ENCODE measurements at regions not wholly inside any gene's neighbourhood (a gene's known extent, or its start where the extent isn't known, plus 50 kb on each side); places are given as distances from the start of the nearest gene placed in this dataset.

GRCh38 chr2:217379807-217380206 lies 519.9 kb upstream of the TNP1 start:
- Histone ChIP-seq H3K4me2 (ENCODE audit: low read length) (no peak overlapping the region), H2AFZ (ENCODE audit: low read depth, low read length) (no peak overlapping the region), H3K79me2 (ENCODE audit: insufficient read depth, low read length) (no peaks in the 10 kb centered on the region), H3K4me3 (ENCODE audit: insufficient read depth, low read depth, low read length) (no peak overlapping the region), H4K20me1 (ENCODE audit: insufficient read depth, low read length) (no peaks in the 10 kb centered on the region), H3K36me3 (ENCODE audit: insufficient read depth, low read length) (no peaks in the 10 kb centered on the region), H3K9me3 (ENCODE audit: insufficient read depth, low read depth, low read length) (no peaks in the 10 kb centered on the region), H3K27me3 (ENCODE audit: insufficient read depth, low read length) (no peaks in the 10 kb centered on the region), H3K4me1 (ENCODE audit: insufficient read depth, low read length) (peaks cover 16% of the 10 kb centered on the region), H3K9ac (ENCODE audit: low read length) (no peak overlapping the region), H3K27ac (ENCODE audit: low read depth, low read length) (no peak overlapping the region)
- Mint-ChIP-seq H3K27ac (ENCODE audit: unreplicated experiment) (no peak overlapping the region), H3K4me1 (ENCODE audit: low read depth, unreplicated experiment) (peaks cover 6% of the 10 kb centered on the region), H3K36me3 (ENCODE audit: low read depth, unreplicated experiment) (peaks cover 8% of the 10 kb centered on the region), H3K9me3 (ENCODE audit: unreplicated experiment) (peaks cover 3% of the 10 kb centered on the region), H3K4me3 (ENCODE audit: unreplicated experiment) (no peak overlapping the region), H3K27me3 (ENCODE audit: low read depth, unreplicated experiment) (no peaks in the 10 kb centered on the region)
- DNase-seq (ENCODE audit: low read depth) (no peak), FAIRE-seq (no peak)
- TF ChIP-seq EZH2 (IDR thresholded peaks at IDR 0.05; ENCODE audit: insufficient read depth, low read length): no peak
- TF ChIP-seq, protein P1, sequence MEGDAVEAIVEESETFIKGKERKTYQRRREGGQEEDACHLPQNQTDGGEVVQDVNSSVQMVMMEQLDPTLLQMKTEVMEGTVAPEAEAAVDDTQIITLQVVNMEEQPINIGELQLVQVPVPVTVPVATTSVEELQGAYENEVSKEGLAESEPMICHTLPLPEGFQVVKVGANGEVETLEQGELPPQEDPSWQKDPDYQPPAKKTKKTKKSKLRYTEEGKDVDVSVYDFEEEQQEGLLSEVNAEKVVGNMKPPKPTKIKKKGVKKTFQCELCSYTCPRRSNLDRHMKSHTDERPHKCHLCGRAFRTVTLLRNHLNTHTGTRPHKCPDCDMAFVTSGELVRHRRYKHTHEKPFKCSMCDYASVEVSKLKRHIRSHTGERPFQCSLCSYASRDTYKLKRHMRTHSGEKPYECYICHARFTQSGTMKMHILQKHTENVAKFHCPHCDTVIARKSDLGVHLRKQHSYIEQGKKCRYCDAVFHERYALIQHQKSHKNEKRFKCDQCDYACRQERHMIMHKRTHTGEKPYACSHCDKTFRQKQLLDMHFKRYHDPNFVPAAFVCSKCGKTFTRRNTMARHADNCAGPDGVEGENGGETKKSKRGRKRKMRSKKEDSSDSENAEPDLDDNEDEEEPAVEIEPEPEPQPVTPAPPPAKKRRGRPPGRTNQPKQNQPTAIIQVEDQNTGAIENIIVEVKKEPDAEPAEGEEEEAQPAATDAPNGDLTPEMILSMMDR (IDR thresholded peaks at IDR 0.05; ENCODE audit: insufficient read depth, low read depth, low read length): no peak

DNA sequence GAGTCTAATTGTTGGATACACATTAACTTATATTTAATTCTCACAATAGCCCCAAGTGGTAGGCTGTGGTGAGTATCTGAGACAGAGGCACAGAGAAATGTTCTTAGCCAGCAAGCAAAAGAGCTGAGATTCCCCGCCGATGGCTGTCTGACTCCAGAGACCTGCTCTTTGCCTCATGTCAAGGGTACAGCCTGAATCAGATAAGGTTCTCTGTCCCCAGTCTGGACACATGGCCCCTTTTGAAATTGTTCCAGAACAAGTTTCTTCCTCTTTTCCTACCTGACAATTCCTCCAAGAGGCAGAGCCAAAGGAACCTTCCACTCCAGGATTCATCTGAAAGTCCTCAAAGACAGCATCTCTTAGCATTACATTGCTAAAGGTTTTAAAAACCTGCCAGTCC lies 512.9 kb upstream of the TNP1 start:
- peaks cover 25% of the 10 kb centered on the region for H3K4me1 ChIP-seq (ENCODE audit: insufficient read depth, low read length)
- Mint-ChIP-seq H3K9me3 (ENCODE audit: unreplicated experiment) (no peaks in the 10 kb centered on the region), H3K4me3 (ENCODE audit: unreplicated experiment) (no peak overlapping the region), H3K36me3 (ENCODE audit: low read depth, unreplicated experiment) (peaks cover 1% of the 10 kb centered on the region), H3K27me3 (ENCODE audit: low read depth, unreplicated experiment) (no peaks in the 10 kb centered on the region), H3K4me1 (ENCODE audit: low read depth, unreplicated experiment) (peaks cover 36% of the 10 kb centered on the region), H3K27ac (ENCODE audit: unreplicated experiment) (no peak overlapping the region)
- H3K4me2 ChIP-seq (ENCODE audit: low read length): no peak overlapping the region
- H3K4me3 ChIP-seq (ENCODE audit: insufficient read depth, low read depth, low read length): no peak overlapping the region
- FAIRE-seq: no peak
- H3K36me3 ChIP-seq (ENCODE audit: insufficient read depth, low read length): no peaks in the 10 kb centered on the region
- no peak for TF ChIP-seq EZH2 (IDR thresholded peaks at IDR 0.05; ENCODE audit: insufficient read depth, low read length)
- TF ChIP-seq, protein P1 (IDR thresholded peaks at IDR 0.05; ENCODE audit: insufficient read depth, low read depth, low read length): no peak
- no peak overlapping the region for H3K27ac ChIP-seq (ENCODE audit: low read depth, low read length)
- H3K27me3 ChIP-seq (ENCODE audit: insufficient read depth, low read length): no peaks in the 10 kb centered on the region
- no peaks in the 10 kb centered on the region for H4K20me1 ChIP-seq (ENCODE audit: insufficient read depth, low read length)
- H3K9ac ChIP-seq (ENCODE audit: low read length): no peak overlapping the region
- no peak for DNase-seq (ENCODE audit: low read depth)
- H3K79me2 ChIP-seq (ENCODE audit: insufficient read depth, low read length): no peaks in the 10 kb centered on the region
- no peaks in the 10 kb centered on the region for H3K9me3 ChIP-seq (ENCODE audit: insufficient read depth, low read depth, low read length)
- H2AFZ ChIP-seq (ENCODE audit: low read depth, low read length): no peak overlapping the region

GRCh38 chr2:217371781-217372213 lies 511.9 kb upstream of the TNP1 start:
- H4K20me1 ChIP-seq (ENCODE audit: insufficient read depth, low read length): no peaks in the 10 kb centered on the region
- DNase-seq (ENCODE audit: low read depth): peak; percentile 48

More at GRCh38 chr2:217371781-217372213, 511.9 kb upstream of the TNP1 start:
- Mint-ChIP-seq H3K27me3 (ENCODE audit: low read depth, unreplicated experiment) (no peaks in the 10 kb centered on the region), H3K36me3 (ENCODE audit: low read depth, unreplicated experiment) (no peaks in the 10 kb centered on the region), H3K9me3 (ENCODE audit: unreplicated experiment) (no peaks in the 10 kb centered on the region), H3K4me1 (ENCODE audit: low read depth, unreplicated experiment) (peaks cover 36% of the 10 kb centered on the region), H3K27ac (ENCODE audit: unreplicated experiment) (peak overlapping the region; percentile 72), H3K4me3 (ENCODE audit: unreplicated experiment) (no peak overlapping the region)
- H3K36me3 ChIP-seq (ENCODE audit: insufficient read depth, low read length): no peaks in the 10 kb centered on the region
- no peaks in the 10 kb centered on the region for H3K79me2 ChIP-seq (ENCODE audit: insufficient read depth, low read length)
- FAIRE-seq: no peak
- H3K4me2 ChIP-seq (ENCODE audit: low read length): peak overlapping the region; percentile 30
- H3K4me1 ChIP-seq (ENCODE audit: insufficient read depth, low read length): peaks cover 35% of the 10 kb centered on the region
- H3K9ac ChIP-seq (ENCODE audit: low read length): no peak overlapping the region
- H3K27me3 ChIP-seq (ENCODE audit: insufficient read depth, low read length): no peaks in the 10 kb centered on the region
- peak overlapping the region; percentile 43 for H3K27ac ChIP-seq (ENCODE audit: low read depth, low read length)
- H3K4me3 ChIP-seq (ENCODE audit: insufficient read depth, low read depth, low read length): no peak overlapping the region
- peak overlapping the region; percentile 23 for H2AFZ ChIP-seq (ENCODE audit: low read depth, low read length)
- H3K9me3 ChIP-seq (ENCODE audit: insufficient read depth, low read depth, low read length): no peaks in the 10 kb centered on the region
- TF ChIP-seq, protein P1 (IDR thresholded peaks at IDR 0.05; ENCODE audit: insufficient read depth, low read depth, low read length): no peak
- TF ChIP-seq EZH2 (IDR thresholded peaks at IDR 0.05; ENCODE audit: insufficient read depth, low read length): no peak
